Gastrocnemius medialis (tissue), 4 donors: ENCODE measurements at regions not wholly inside any gene's neighbourhood (a gene's known extent, or its start where the extent isn't known, plus 50 kb on each side); places are given as distances from the start of the nearest gene placed in this dataset.

Experiments
- ATAC-seq, 2 donors: fragments of 150-250 bp; one replicate each; pipeline ENCODE4 v1.9.1; 2016
- DNase-seq, 2 donors: peaks; one replicate each; pipeline ENCODE4 v3.0.0-alpha.2; 2019
- H3K27ac ChIP-seq, 4 donors: fragments of 200-600 bp; sonication (generic); 1 replicate in 1 of 4; 2 replicates in 3 of 4; pipeline ENCODE4 v1.5.1; 2016 to 2018; ENCODE audit warnings: mild to moderate bottlenecking in 2 of 4, moderate library complexity in 1 of 4
- H3K27me3 ChIP-seq, 3 donors: fragments of 200-600 bp; sonication (generic) in 2 of 3; 1 replicate in 1 of 3; 2 replicates in 2 of 3; pipeline versions ENCODE4 v1.5.1 to v1.6.0; 2016 to 2019; ENCODE audit warnings: mild to moderate bottlenecking in 1 of 3, moderate library complexity in 1 of 3
- H3K36me3 ChIP-seq, 2 donors: fragments of 200-600 bp; sonication (generic) in 1 of 2; one replicate each; pipeline ENCODE4 v1.5.1; 2017 to 2018
- H3K4me1 ChIP-seq, 2 donors: fragments of 200-600 bp; sonication (generic) in 1 of 2; one replicate each; pipeline ENCODE4 v1.5.1; 2016 to 2017; ENCODE audit warnings: mild to moderate bottlenecking in 2 of 2
- H3K4me3 ChIP-seq, 4 donors: fragments of 200-600 bp; sonication (generic) in 3 of 4; 1 replicate in 1 of 4; 2 replicates in 3 of 4; pipeline ENCODE4 v1.5.1; 2016 to 2019; ENCODE audit warnings: mild to moderate bottlenecking in 2 of 4
- H3K9me3 ChIP-seq, 3 donors: fragments of 200-600 bp; sonication (generic) in 2 of 3; 1 replicate in 1 of 3; 2 replicates in 2 of 3; pipeline ENCODE4 v1.5.1; 2016 to 2019
- CTCF ChIP-seq, 5 experiments: fragments of 450-650 bp in 3 of 5; fragments of 200-600 bp in 2 of 5; sonication (generic) in 2 of 5; IDR thresholded peaks in 4 of 5; conservative IDR thresholded peaks in 1 of 5; 1 replicate in 4 of 5; 2 replicates in 1 of 5; pipeline ENCODE4 v1.5.1; 2016 to 2019; ENCODE audit warnings: antibody characterized with exemption in 5 of 5, mild to moderate bottlenecking in 3 of 5, moderate library complexity in 3 of 5
- POLR2A ChIP-seq, 2 donors: fragments of 450-650 bp; IDR thresholded peaks; one replicate each; pipeline ENCODE4 v1.6.1; 2017; ENCODE audit warnings: antibody characterized with exemption in 2 of 2, mild to moderate bottlenecking in 2 of 2, moderate library complexity in 2 of 2
- in situ Hi-C, 4 donors: fragments of 200-750 bp; cut with MboI; loops; one replicate each; pipeline versions ENCODE4 v1.15.0 to v1.8.0; 2017; ENCODE audit warnings: low sequenced_read_pairs in 4 of 4
- intact Hi-C: fragments of 100-400 bp; cut with DNase I; formaldehyde crosslinking; loops from one replicate; pipeline ENCODE4 v1.15.1; 2023; ENCODE audit warnings: low total_unique reads

- Histone ChIP-seq H3K27me3 (no peaks in the 10 kb centered on the region), H3K9me3 (no peaks in the 10 kb centered on the region), H3K4me1 (no peaks in the 10 kb centered on the region), H3K27ac (no peak overlapping the region), H3K4me3 (no peak overlapping the region), H3K36me3 (no peaks in the 10 kb centered on the region)
- ATAC-seq, result no peak
- in situ Hi-C loops (no loop called here), intact Hi-C loops (no loop called here)
- DNase-seq, result no peak
- no peak for TF ChIP-seq CTCF (IDR thresholded peaks at IDR 0.05 in 4 of 5, conservative IDR thresholded peaks at IDR 0.05 in 1 of 5)
- no peak for TF ChIP-seq POLR2A (IDR thresholded peaks at IDR 0.05)
Observed at GRCh38 chr6:103723438-103724322, 1136.0 kb downstream of the HACE1 start.

- no peaks in the 10 kb centered on the region for H3K4me1 ChIP-seq
- H3K27ac ChIP-seq, result no peak overlapping the region
- TF ChIP-seq POLR2A (IDR thresholded peaks at IDR 0.05), result no peak
- TF ChIP-seq CTCF (IDR thresholded peaks at IDR 0.05 in 4 of 5, conservative IDR thresholded peaks at IDR 0.05 in 1 of 5), result no peak
- no peaks in the 10 kb centered on the region for H3K9me3 ChIP-seq
- no peak overlapping the region for H3K4me3 ChIP-seq
- in situ Hi-C loops, result no loop called here
- ATAC-seq, result no peak
- no peak for DNase-seq
- intact Hi-C loops, result no loop called here
- H3K36me3 ChIP-seq, result no peaks in the 10 kb centered on the region
- no peaks in the 10 kb centered on the region for H3K27me3 ChIP-seq
Observed at GRCh38 chr6:103722683-103723082, 1137.0 kb downstream of the HACE1 start.

GRCh38 chr6:103721923-103722322 is 1137.8 kb downstream of the HACE1 start:
- in situ Hi-C loops, result no loop called here
- H3K27me3 ChIP-seq, result no peaks in the 10 kb centered on the region

GRCh38 chr6:103720393-103720792 is 1139.3 kb downstream of the HACE1 start:
- Histone ChIP-seq H3K27ac (no peak overlapping the region), H3K9me3 (no peaks in the 10 kb centered on the region), H3K4me1 (no peaks in the 10 kb centered on the region), H3K27me3 (no peaks in the 10 kb centered on the region), H3K4me3 (no peak overlapping the region), H3K36me3 (no peaks in the 10 kb centered on the region)
- DNase-seq (no peak), ATAC-seq (no peak)
- TF ChIP-seq CTCF (IDR thresholded peaks at IDR 0.05 in 4 of 5, conservative IDR thresholded peaks at IDR 0.05 in 1 of 5) (no peak), POLR2A (IDR thresholded peaks at IDR 0.05) (no peak)
- in situ Hi-C loops, result no loop called here
- intact Hi-C loops, result no loop called here

More at GRCh38 chr6:103721923-103722322, 1137.8 kb downstream of the HACE1 start:
- no peaks in the 10 kb centered on the region for H3K4me1 ChIP-seq
- no peak for DNase-seq
- H3K9me3 ChIP-seq, result no peaks in the 10 kb centered on the region
- intact Hi-C loops, result no loop called here
- no peak overlapping the region for H3K27ac ChIP-seq
- no peak overlapping the region for H3K4me3 ChIP-seq
- H3K36me3 ChIP-seq, result no peaks in the 10 kb centered on the region
- ATAC-seq, result no peak
- TF ChIP-seq POLR2A (IDR thresholded peaks at IDR 0.05) (no peak), CTCF (IDR thresholded peaks at IDR 0.05 in 4 of 5, conservative IDR thresholded peaks at IDR 0.05 in 1 of 5) (no peak)
